ENCODE measurements at regions not wholly inside any gene's neighbourhood (a gene's known extent, or its start where the extent isn't known, plus 50 kb on each side); places are given as distances from the start of the nearest gene placed in this dataset.
"Not testable (repeated sequence)": the region's sequence is repeated elsewhere in the genome, so short reads cannot be mapped to it uniquely, and the experiment has no call there.

DNA sequence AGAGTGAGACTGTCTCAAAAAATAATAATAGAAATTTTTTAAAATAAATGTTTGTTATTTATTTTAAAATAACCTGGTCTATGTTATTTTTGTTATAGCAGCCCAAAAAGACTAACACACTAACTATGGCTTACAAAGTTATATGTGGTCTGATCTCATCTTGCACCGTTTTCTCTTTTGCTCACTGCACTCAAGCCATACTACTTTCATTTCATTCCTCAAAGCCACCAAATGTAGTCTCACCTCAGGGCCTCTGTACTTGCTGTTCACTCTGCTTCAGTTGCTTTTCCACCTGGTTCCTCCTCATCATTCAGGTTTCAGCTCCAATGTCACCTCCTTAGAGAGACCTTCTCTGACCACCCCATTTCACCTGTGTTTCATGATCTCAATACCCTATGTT, 55.2 kb upstream of the MDM1 start:
- no peak for DNase-seq

GRCh38 chr12:68389305-68389704, 57.1 kb upstream of the MDM1 start:
- DNase-seq, result no peak

DNA sequence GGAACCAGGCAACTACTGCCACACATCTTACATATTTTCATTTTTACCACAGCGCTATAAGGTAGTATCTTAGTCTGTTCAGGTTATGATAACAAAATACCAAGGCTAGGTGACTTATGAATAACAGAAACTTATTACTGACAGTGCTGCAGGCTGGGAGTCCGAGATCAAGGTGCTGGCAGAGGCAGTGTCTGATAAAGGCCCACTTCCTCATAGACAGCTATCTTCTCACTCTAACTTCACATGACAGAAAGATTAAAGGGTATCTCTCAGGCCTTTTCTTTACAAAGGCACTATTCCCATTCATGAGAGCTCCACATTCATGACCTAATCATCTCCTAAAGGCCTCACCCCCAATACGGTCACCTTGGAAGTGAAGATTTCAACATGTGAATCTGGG, 59.8 kb upstream of the MDM1 start:
- no peak for DNase-seq

GRCh38 chr12:68392376-68392775, 60.2 kb upstream of the MDM1 start:
- DNase-seq, result no peak

DNA sequence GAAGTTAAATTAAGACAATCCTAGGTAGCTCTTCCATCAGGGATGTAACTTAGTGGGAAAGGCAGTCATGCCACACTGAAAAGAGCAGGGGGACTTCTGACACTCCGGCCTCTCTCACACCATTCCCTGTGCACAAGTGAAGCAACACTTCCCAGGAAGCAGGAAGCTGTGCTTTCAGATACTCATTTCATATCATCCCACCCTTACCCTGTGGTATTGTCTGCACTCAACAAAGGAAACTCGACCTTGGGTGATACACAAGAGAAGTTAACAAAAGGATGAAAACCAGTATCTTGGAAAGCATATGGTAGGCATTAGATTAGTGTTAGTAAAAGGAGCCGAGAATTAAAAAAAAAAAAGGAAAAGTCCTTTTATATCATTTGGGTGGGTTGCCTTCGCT, 61.3 kb upstream of the MDM1 start:
- no peak for DNase-seq

- no peak for DNase-seq
Observed at GRCh38 chr12:68397566-68398158, 65.5 kb upstream of the MDM1 start.

- DNase-seq, result not testable (repeated sequence)
Observed at GRCh38 chr12:68398689-68399088, 66.5 kb upstream of the MDM1 start.

GRCh38 chr12:68400226-68400829, 68.2 kb upstream of the MDM1 start:
- peak; percentile 49 for DNase-seq

DNA sequence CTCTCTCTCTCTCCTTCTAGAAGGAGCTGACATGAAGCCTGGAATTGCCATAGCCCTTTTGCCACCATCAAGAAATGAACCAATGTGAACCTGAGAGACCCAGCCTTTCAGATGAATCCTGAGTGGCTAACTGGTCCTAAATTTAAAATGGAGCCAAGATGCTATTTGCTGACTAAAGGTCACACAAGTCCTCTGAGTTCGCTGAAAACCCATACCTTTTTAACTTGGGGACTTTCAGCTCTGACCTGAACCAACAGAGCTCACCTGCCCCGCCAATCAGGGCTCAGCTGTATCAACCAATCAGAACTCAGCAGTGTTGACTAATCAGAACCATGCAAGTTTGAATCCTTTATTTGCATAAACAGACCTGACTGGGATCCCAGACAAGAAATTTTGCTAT, 70.3 kb upstream of the MDM1 start:
- no peak for DNase-seq

DNA sequence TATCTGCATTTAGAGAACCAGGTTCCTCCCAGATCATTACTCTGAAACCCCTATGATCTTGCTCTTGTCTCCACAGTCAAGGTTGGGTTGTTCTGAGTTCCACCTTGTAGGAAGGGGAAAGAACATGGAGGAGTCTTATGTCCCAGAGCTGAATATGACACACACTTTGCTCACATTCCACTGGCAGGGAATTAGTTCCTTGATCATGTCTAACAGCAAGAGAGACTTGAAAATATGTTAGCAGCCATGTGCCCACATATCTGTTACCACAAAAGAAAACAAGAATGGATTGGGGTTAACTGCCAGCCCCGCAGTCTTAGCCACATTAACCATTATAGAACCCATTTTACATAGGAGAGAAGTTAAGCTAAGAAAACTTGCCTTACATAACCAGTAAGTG, 71.1 kb upstream of the MDM1 start:
- DNase-seq, result no peak

DNA sequence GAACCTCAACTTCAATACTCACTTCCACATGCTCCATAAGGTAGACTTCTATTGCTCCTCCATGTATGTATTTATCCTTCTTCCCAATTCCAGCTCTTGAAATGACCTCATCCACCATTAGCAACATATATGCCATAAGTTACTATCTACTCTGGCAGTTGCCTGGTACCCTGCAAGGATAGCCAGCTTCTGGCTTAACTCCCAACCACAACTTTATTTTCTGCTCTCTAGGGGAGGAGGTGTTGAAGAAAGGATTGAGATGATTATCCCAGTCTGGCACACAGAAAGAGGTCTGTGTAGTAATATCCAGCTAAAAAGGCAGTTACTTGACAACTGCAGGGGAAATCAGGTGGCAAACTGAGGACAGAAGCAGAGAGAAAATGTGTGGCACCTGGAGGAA, 71.5 kb upstream of the MDM1 start:
- no peak for DNase-seq

- DNase-seq, result no peak
Observed at GRCh38 chr12:68405343-68405781, 73.2 kb upstream of the MDM1 start.

DNA sequence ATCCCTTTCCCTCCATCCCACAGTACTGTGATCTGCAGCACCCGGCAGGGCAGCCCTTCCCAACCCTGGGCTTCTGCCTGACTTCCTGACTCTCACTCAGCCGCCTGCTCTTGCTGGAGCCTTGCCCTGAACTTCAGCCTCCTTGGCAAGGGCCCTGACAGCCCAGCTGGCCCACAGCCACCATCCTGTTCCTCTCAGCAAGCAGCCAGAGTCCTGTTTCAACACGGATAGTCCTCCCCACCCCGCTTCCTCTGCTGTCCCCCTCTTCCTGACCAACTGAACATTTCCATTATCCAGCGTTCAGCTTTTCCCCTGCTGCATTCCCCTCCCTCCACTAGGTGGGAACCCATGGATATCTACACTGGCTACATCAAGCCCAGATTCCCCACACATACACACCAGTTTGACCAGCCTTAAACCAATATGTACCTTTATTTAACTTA, 74.0 kb upstream of the MDM1 start:
- DNase-seq, result no peak

- no peak for DNase-seq
Observed at GRCh38 chr12:68406911-68407310, 74.7 kb upstream of the MDM1 start.

GRCh38 chr12:68410018-68410660, 78.0 kb upstream of the MDM1 start:
- DNase-seq, result no peak

DNA sequence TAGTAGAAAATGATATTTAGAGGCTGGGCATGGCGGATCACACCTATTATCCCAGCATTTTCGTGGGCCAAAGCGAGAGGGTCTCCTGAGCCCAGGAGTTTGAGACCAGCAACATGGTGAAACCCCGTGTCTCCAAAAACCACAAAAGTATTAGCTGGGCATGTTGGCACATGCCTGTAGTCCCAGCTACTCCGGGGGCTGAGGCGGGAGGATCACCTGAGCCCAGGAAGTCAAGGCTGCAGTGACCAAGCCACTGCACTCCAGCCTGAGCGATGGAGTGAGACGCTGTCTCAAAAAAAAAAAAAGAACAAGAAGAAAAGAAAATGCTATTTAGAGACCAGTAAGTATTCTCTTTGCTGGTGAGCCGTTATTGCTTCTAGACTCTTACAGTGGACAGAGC, 79.2 kb upstream of the MDM1 start:
- DNase-seq, result no peak

DNA sequence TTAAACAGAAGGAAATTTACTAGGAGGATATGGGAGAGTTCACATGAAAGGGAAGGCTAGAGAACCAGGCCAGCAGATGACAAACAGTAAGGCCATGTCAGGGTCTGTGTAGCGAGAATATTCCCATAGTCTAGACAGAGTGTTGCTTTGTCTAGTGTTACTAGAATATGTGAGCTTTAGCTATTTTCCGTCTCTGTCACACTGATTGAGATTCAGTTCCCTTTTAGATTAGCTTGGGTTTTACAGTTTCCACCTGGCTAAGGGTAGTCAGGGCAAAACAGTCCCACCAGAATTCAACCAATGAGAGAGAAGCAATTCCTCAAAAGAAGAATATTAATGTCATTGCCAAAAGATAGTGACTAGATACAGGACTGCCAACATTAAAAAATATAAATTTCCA, 82.8 kb upstream of the MDM1 start:
- no peak for DNase-seq

GRCh38 chr12:68416350-68416749, 84.2 kb upstream of the MDM1 start:
- DNase-seq, result no peak

DNA sequence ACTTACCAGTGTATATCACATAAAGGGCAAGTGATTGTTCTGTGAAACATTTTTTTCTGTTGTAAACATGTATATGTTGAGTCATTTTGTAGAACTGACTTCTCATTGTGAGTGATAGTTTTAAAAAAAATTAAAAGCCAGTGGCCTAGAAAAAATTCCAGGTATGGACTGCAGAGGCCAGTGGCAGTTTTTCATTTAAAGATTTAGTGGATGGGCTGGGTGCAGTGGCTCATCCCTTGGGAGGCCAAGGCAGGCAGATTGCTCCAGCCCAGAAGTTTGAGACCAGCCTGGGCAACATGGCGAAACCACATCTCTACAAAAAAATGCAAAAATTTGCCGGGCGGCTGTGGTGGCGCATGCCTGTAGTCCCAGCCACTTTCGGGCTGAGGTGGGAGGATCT, 84.7 kb upstream of the MDM1 start:
- DNase-seq, result no peak

DNA sequence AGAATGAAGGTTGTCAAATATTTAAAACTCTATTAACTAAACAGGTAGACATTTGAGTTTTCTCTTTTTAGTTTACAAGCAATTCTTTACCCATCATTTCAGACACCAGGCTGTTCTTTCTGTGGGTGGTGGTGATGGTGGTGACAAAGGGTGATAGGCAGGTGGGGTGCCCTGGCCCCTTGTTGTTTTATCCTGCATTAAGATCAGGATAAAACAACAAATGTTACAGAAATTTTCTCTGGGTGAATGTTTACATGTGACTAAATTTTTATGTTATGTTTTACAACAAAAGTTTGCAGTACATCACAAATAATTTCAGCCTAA, 85.9 kb upstream of the MDM1 start:
- DNase-seq, result no peak

- no peak for DNase-seq
Observed at GRCh38 chr12:68420225-68421010, 88.3 kb upstream of the MDM1 start.

GRCh38 chr12:68422159-68422558, 90.0 kb upstream of the MDM1 start:
- DNase-seq, result no peak

- DNase-seq, result no peak
Observed at GRCh38 chr12:68422956-68423574, 90.9 kb upstream of the MDM1 start.

GRCh38 chr12:68425998-68426397, 93.8 kb upstream of the MDM1 start:
- no peak for DNase-seq

All from NCI-H1048 (cell line).